Embryonic facial prominence (tissue), 1 donor: ENCODE measurements at regions not wholly inside any gene's neighbourhood (a gene's known extent, or its start where the extent isn't known, plus 50 kb on each side); places are given as distances from the start of the nearest gene placed in this dataset.

Source experiments
- DNase-seq: peaks from one replicate; pipeline ENCODE4 v3.0.0-alpha.2; 2016; ENCODE audit errors: extremely low spot score

DNA sequence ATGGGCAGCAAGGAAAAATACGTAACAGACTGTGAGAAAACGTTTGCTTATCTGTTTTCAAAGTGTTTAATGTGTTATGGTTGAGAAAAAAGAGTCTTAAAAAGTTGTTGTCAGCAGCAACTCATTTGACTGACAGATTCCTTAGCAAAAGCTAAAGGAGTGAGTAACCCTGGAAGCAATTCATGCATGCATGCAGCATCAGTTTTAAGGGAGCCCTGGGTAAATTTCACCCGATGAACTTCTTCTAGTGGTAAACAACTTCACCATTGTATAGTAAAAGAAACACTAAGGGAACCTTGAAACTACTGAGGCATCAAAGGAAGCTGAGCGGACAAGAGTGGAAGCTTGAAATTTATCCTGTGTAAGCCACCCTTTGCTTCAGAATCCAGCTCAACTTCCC, 583.2 kb upstream of the INTU start:
- DNase-seq: no peak

GRCh38 chr4:127052742-127053141, 580.0 kb upstream of the INTU start:
- DNase-seq: no peak

DNA sequence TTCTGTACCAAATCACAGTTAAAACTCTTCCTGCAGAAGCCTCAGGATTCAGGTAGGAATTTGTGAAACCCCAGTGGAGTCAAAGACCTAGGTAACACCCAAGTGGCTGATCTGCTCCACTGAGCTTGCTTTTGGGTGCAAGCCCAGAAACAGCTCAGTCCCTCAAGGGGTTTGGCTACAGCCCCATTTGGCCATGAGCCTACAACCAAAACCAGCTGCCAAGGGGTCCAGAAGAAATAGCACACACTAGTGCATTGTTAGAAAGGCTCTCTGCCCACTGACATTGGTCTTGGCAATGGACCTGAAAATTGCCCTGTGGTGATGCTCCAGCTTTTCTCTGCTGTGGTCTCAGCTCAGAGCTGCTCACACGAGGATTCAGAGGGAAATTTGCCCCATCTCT, 577.4 kb upstream of the INTU start:
- DNase-seq: no peak

DNA sequence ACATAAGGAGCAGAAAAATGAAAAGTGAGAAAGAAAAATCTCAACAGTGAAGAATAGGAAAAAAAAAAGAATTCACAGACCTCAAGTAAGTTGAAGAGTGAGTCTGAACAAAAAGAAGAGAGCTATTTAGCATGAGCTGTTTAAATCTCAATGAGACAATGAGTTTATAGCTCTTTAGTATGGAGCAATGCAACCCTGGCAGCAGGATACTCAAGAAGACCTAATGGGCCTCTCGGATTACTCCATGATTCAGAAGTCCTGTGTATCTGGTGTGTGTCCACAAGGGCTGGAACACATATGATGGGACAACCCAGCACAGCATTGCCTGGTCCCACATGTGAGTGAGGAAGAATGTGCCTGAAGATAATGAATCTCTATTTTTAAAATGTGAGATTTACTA, 563.1 kb upstream of the INTU start:
- DNase-seq: no peak

DNA sequence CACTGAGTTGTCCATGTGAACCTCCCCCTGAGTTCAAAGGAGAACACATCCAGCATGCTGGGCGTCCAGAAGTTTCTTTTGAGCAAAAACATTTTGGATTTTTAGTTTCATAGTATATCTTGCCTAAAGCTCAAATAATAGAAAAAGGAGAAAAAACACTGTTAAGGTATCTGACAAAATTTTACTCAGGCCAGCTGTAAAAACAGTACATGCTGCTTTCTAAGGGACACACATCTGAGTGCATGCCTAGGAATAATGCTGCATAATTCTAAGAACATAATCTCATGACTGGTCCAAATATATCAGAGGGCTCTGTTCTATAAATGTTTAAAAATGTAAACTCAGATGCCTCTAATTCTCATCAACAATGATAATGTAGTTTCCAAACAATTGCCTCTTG, 561.3 kb upstream of the INTU start:
- no peak for DNase-seq

DNA sequence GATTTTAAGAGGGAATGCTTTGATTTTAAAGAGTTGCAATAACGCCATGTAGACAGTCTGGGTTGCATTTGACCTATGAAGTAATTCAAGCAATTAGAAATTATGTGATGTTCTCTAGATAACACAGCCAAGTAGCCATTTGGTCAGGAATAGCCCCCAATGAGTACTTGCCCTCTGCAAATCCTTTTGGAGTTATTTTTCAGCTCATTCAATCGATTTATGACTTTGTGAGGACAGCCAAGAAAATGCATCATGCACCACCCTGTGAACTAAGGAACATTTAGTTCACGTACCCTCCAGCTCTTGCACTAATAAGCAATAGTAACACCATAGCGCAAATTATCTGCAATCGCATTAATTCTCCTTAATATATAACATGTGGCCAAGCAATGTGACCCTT, 552.6 kb upstream of the INTU start:
- no peak for DNase-seq

DNA sequence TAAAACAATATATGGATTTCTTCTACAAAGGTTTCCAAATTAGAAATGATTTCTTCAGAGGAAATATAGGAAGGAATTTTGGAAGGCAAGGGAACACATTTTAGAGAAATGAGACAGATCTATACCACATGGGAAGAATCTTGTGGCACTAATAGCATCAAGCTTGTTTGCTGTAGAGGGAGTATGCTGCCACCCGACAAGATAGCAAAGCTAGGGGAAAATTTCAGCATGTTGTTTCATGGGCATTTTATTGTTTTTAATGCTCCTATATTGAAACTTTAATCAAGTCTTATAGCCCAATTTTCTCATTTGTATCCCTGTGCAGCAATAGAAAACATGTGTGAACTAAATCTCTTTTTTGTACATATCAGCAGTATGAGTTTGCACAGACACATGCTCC, 551.7 kb upstream of the INTU start:
- DNase-seq: no peak

DNA sequence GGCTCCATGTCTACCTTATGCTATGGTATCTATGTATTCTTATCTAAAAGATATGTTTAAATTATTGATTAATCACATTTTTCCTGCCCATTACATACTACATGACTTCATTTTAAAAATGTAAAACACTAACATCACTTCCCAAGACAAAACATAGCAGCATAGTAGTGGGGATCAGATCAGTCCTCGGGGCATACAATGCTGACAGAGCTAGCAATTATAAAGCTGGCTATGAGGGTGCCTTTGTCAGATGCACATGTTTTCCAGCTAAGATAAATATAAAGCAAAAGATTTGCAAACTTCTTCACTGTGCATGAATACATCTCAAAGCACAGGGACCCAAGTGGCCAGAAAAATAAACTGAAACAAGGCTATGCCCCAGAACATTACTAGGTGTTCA, 549.8 kb upstream of the INTU start:
- DNase-seq: no peak

GRCh38 chr4:127084666-127085065, 548.1 kb upstream of the INTU start:
- no peak for DNase-seq

DNA sequence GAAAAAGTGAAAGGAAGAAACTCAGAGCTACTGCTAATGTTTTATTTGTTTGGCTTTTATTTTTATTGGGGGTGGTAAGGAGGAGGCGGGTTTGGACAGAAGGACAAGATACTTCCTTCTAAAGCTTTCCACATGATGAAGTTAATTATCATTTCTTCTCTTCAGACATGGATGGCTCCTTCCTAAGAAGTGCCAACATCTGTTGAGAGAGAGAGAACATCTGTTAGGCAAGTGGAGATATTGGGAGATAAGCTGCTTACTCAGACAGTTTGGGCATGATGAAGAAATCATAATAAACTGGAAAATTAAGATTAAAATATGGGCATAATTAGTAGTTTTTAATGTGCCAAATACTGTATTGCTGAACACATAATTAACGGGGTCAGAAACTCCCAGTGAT, 535.7 kb upstream of the INTU start:
- no peak for DNase-seq

DNA sequence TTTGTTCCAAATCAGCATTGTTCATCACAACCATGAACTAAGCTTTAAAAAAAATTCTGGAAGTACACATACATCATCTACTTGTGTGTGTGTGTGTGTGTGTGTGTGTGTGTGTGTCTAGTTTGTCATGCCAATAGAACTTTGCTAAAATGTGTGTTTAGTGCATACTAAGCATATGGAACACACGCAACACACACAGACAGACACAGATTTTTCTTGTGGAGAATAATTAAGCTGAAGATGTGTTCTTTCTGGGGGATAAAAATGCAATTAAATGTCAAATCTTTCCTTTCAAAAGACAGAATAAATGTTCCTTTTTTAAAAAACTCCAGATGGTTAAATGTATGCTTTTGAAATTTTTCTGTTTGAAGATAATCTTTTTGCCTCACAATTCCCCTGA, 530.4 kb upstream of the INTU start:
- DNase-seq: no peak

DNA sequence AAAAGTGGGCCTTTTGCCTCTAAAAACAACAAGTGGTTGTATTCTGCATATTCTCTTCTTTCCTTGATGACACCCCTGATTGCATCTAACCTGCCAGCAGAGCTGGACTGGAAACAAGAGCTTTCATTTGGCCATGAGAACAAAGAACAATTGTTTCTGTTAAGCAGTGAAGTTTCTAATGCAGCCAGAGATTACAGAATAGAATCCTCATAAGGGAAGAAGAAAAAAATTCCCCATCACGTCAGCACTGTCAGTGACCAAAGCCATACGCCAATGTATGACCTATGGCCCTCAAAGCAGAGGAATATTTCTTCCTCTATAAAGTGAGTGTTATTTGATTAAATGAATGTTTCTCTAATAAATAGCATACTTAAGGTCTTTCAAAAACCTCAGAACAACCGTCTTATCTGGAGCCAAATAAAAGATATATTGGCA, 529.1 kb upstream of the INTU start:
- DNase-seq: no peak

GRCh38 chr4:127113844-127114362, 518.9 kb upstream of the INTU start:
- no peak for DNase-seq

DNA sequence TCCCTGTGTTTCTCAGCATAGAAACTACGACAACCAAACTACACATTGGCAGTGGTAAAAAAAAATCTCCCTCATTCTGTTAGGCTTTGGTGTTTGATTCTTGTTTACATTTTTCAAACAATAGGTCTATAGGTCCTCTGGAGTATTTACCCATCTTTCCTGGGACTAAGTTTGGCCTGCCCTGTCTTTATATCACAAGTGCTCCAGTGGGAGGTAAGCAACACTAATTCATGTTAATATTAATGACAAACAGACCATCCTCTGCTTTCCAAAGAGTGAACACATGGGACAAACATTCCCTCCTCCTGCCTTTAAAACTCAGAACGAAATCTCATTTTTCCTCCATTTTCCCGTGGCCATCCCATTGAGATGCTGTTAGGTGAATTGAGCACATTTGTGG, 514.1 kb upstream of the INTU start:
- no peak for DNase-seq

- no peak for DNase-seq
Observed at GRCh38 chr4:127120441-127121090, 512.2 kb upstream of the INTU start.

GRCh38 chr4:127124919-127125318, 507.8 kb upstream of the INTU start:
- no peak for DNase-seq

GRCh38 chr4:127126718-127127117, 506.0 kb upstream of the INTU start:
- DNase-seq: no peak

- no peak for DNase-seq
Observed at GRCh38 chr4:127131527-127131926, 501.2 kb upstream of the INTU start.

- DNase-seq: no peak
Observed at GRCh38 chr4:127134490-127134889, 498.3 kb upstream of the INTU start.

DNA sequence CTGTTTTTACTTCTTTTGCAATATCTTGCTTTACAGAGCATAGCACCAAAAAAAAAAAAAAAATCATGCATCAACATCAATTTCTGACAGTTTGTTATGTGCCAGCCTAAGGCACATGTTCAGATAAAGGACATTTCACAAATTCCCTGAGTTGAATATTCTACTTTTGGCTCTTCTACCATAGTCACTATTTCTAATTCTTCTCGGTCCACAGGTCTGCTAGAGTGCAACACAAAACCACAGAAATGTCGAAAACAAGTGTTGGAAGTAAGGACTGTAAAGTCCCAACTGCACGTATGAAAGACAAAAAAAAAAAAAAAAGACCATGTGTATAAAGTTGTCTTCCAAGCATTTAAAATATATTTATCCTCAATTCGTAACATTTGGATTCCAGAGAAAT, 494.2 kb upstream of the INTU start:
- no peak for DNase-seq

GRCh38 chr4:127139788-127140286, 492.9 kb upstream of the INTU start:
- DNase-seq: no peak

DNA sequence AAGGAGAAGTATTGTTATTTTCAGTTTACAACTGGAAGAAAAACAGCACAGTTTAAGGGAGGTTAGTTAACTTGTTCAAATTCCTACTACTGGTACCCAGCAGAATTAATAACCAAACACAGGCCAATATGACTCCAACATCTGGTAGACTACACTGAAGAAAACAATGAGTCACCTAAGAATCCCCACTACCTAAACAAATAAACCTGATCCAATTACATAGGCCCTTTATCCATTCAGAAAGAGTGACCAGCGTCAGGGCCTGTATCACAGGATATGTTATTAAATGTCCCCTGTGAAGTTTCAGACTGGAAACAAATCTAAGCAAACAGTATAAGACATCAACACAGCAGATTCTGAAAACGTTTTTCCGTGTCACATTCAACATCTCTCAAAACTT, 492.5 kb upstream of the INTU start:
- DNase-seq: no peak

- DNase-seq: no peak
Observed at GRCh38 chr4:127141856-127142255, 490.9 kb upstream of the INTU start.
